Right lobe of liver (tissue), 6 donors: ENCODE measurements at regions not wholly inside any gene's neighbourhood (a gene's known extent, or its start where the extent isn't known, plus 50 kb on each side); places are given as distances from the start of the nearest gene placed in this dataset.

ENCODE experiments used
- ATAC-seq, 4 donors: fragments of 200-7000 bp; cut with Tn5 transposase; one replicate each; pipeline ENCODE4 v1.9.1; 2020; ENCODE audit warnings: mild to moderate bottlenecking in 4 of 4, moderate library complexity in 4 of 4
- DNase-seq, 3 donors: peaks; one replicate each; pipeline ENCODE4 v3.0.0-alpha.2; 2020
- H3K27ac ChIP-seq, 3 donors: fragments of 200-600 bp; one replicate each; pipeline ENCODE4 v1.8.0; 2022
- H3K27me3 ChIP-seq, 2 donors: fragments of 200-600 bp; one replicate each; pipeline ENCODE4 v1.8.0; 2022
- H3K36me3 ChIP-seq, 4 donors: fragments of 200-600 bp; sonication (generic) in 1 of 4; one replicate each; pipeline versions ENCODE4 v1.5.1 to v1.8.0; 2017 to 2022; ENCODE audit warnings: control low read depth in 1 of 4
- H3K4me1 ChIP-seq, 4 donors: fragments of 200-600 bp; sonication (generic) in 1 of 4; one replicate each; pipeline versions ENCODE4 v1.5.1 to v1.8.0; 2017 to 2022; ENCODE audit warnings: control low read depth in 1 of 4
- H3K4me3 ChIP-seq, 3 donors: fragments of 200-600 bp; one replicate each; pipeline ENCODE4 v1.8.0; 2022
- H3K9me3 ChIP-seq, 4 donors: fragments of 200-600 bp; sonication (generic) in 1 of 4; one replicate each; pipeline versions ENCODE4 v1.5.1 to v1.8.0; 2017 to 2022; ENCODE audit warnings: control low read depth in 1 of 4
- POLR2A ChIP-seq: fragments of 450-650 bp; IDR thresholded peaks from one replicate; pipeline ENCODE4 v1.6.1; 2017; ENCODE audit warnings: antibody characterized with exemption, mild to moderate bottlenecking
- WGBS: methylation state at CpG from one replicate; pipeline ENCODE4 v1.1.6; 2018; ENCODE audit warnings: low coverage, low lambda C conversion rate; ENCODE audit not compliant: insufficient coverage; ENCODE audit errors: missing lambda C conversion rate; 5-methylcytosine and 5-hydroxymethylcytosine counted together
- intact Hi-C, 2 donors: fragments of 100-400 bp; cut with DNase I; formaldehyde crosslinking; loops; one replicate each; pipeline versions ENCODE4 v1.11.2 to v1.14.1; 2022
- TF ChIP-seq, protein P1 (sequence below), 4 donors: fragments of 200-600 bp in 3 of 4; fragments of 450-650 bp in 1 of 4; IDR thresholded peaks; one replicate each; pipeline versions ENCODE4 v1.5.1 to v1.8.0; 2016 to 2022; ENCODE audit warnings: antibody characterized with exemption in 4 of 4, mild to moderate bottlenecking in 2 of 4
- donor health status: DM: no; HTN: yes; CAD: no.
- donor health status: DM: no; HTN: no; CAD: no.
- donor health status: DM: no; HTN: no; CAD: no.
- donor health status: DM: no; HTN: yes; CAD: no.
- donor health status: DM: no; HTN: yes; CAD: no.

DNA sequence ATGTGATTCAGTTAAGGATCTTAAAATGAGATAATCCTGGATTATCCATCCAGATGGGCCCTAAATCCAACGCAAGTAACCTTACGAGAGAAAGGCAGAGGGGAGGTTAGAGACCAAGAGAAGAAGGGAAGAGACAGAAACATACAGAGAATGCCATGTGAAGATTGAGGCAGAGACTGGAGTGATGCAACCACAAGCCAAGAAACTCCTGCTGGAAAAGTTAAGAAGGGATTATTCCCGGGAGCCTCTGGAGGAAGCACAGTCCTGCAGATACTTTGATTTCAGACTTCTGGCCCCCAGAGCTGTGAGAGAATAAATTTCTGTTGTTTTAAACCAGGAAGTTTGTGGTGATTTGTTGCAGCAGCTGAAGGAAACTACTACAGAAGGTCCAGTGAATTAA is 992.7 kb downstream of the BCL11A start:
- TF ChIP-seq POLR2A = no peak
- TF ChIP-seq, protein P1, sequence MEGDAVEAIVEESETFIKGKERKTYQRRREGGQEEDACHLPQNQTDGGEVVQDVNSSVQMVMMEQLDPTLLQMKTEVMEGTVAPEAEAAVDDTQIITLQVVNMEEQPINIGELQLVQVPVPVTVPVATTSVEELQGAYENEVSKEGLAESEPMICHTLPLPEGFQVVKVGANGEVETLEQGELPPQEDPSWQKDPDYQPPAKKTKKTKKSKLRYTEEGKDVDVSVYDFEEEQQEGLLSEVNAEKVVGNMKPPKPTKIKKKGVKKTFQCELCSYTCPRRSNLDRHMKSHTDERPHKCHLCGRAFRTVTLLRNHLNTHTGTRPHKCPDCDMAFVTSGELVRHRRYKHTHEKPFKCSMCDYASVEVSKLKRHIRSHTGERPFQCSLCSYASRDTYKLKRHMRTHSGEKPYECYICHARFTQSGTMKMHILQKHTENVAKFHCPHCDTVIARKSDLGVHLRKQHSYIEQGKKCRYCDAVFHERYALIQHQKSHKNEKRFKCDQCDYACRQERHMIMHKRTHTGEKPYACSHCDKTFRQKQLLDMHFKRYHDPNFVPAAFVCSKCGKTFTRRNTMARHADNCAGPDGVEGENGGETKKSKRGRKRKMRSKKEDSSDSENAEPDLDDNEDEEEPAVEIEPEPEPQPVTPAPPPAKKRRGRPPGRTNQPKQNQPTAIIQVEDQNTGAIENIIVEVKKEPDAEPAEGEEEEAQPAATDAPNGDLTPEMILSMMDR (IDR thresholded peaks at IDR 0.05) = no peak
- Histone ChIP-seq H3K9me3 (no peaks in the 10 kb centered on the region), H3K4me3 (no peak overlapping the region), H3K4me1 (no peaks in the 10 kb centered on the region), H3K27ac (no peak overlapping the region), H3K36me3 (no peaks in the 10 kb centered on the region), H3K27me3 (no peaks in the 10 kb centered on the region)
- intact Hi-C loops = no loop called here
- DNase-seq (no peak), ATAC-seq (no peak)
- 59% methylated on average over 3 of the region's 3 CpGs for whole genome bisulfite sequencing

DNA sequence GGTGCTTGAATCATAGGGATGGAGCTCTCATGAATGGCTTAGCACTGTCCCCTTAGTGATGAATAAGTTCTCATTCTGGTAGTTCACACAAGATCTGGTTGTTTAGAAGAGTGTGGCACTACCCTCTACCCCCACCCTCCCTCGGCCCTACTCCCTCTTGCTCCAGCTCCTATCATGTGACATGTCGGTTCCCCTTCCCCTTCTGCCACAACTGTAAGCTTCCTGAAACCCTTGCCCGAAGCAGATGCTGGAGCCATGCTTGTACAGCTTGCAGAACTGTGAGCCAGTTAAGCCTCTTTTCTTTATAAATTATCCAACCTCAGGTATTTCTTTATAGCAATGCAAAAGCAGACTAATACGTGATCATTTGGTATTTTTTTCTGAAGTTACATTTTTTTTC is 1012.6 kb downstream of the BCL11A start:
- ATAC-seq (no peak), DNase-seq (no peak)
- intact Hi-C loops = no loop called here
- H3K4me3 ChIP-seq = no peak overlapping the region
- no peaks in the 10 kb centered on the region for H3K9me3 ChIP-seq
- TF ChIP-seq POLR2A = no peak
- TF ChIP-seq, protein P1 (IDR thresholded peaks at IDR 0.05) = no peak
- 45% methylated on average over 4 of the region's 4 CpGs for WGBS
- H3K36me3 ChIP-seq = no peaks in the 10 kb centered on the region
- no peaks in the 10 kb centered on the region for H3K4me1 ChIP-seq
- no peaks in the 10 kb centered on the region for H3K27me3 ChIP-seq
- H3K27ac ChIP-seq = no peak overlapping the region

DNA sequence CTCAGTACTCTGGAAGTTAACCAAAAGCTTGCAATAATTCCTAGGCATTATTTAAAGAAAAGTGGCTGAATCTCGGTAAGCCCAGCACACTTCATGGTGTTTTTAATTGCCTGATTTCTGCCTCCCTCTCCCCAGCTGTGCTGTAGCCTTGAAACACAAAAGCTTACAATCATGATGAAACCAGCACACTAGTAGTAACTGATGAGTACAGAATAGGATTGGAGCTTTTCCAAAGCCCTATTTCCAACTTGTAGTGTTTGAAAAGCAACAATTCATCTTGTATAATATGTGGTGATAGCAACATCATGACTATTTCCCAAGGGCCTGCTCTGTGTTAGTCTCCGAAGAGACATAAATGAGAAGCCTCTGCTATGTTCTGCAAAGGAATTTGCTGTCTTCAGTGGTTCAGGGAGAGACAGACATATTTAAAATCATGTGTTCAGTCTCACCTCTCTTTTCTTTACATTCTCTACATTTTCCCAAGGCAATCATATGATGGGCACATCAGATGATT is 1015.0 kb downstream of the BCL11A start:
- ATAC-seq = no peak

DNA sequence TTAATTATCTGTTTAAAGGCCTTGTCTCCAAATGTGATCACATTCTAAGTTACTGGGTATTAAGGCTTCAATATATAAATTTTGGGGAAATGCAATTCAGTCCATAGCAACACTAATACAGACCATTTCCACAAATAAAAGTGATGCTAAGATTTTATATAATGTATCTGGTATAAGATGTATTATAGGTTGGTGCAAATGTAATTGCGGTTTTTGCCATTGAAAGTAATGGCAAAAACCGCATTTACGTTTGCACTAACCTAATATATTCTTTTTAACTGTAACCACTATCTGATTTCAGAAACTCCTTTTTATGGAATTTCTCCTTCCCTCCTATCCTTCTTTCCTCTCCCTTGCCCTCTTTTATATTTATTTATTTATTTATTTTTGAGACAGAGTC is 1020.6 kb downstream of the BCL11A start:
- Histone ChIP-seq H3K27me3 (no peaks in the 10 kb centered on the region), H3K4me3 (no peak overlapping the region), H3K4me1 (no peaks in the 10 kb centered on the region), H3K27ac (no peak overlapping the region), H3K36me3 (no peaks in the 10 kb centered on the region), H3K9me3 (no peaks in the 10 kb centered on the region)
- ATAC-seq (no peak), DNase-seq (no peak)
- 83% methylated on average over 3 of the region's 3 CpGs for WGBS
- no peak for TF ChIP-seq POLR2A
- TF ChIP-seq, protein P1 (IDR thresholded peaks at IDR 0.05) = no peak
- intact Hi-C loops = no loop called here

More for the DNA sequence above, 1015.0 kb downstream of the BCL11A start:
- intact Hi-C loops = no loop called here
- Histone ChIP-seq H3K27me3 (no peaks in the 10 kb centered on the region), H3K36me3 (no peaks in the 10 kb centered on the region), H3K4me3 (no peak overlapping the region), H3K9me3 (no peaks in the 10 kb centered on the region), H3K27ac (no peak overlapping the region), H3K4me1 (no peaks in the 10 kb centered on the region)
- TF ChIP-seq, protein P1 (IDR thresholded peaks at IDR 0.05) = no peak
- no peak for TF ChIP-seq POLR2A
- DNase-seq = no peak
- WGBS = 57% methylated on average over 2 of the region's 2 CpGs

DNA sequence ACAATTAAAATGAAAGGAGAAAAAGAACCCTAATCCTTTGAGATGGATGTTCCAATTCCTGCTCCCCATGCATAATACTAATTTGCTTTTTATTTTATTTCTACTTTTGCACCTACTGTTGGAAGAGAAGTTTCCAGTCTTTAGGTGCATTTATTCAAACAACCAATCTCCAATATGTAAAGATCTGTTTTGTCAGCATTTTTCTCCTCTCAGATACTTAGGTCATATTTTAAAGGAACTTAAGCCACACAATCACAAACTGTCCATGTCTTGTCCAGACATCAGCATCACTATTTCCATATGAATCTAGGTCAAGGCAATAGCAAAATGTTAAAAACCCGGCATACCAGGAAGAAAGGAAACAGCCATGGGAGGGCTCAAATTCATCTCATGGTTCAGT is 1023.2 kb downstream of the BCL11A start:
- no peaks in the 10 kb centered on the region for H3K9me3 ChIP-seq
- 25% methylated on average over 1 of the region's 1 CpG for WGBS
- TF ChIP-seq, protein P1 (IDR thresholded peaks at IDR 0.05) = no peak
- no peak for TF ChIP-seq POLR2A
- intact Hi-C loops = no loop called here
- DNase-seq (no peak), ATAC-seq (no peak)
- no peaks in the 10 kb centered on the region for H3K4me1 ChIP-seq
- H3K27me3 ChIP-seq = no peaks in the 10 kb centered on the region
- H3K36me3 ChIP-seq = no peaks in the 10 kb centered on the region
- no peak overlapping the region for H3K4me3 ChIP-seq
- H3K27ac ChIP-seq = no peak overlapping the region
